ENCODE measurements at regions not wholly inside any gene's neighbourhood (a gene's known extent, or its start where the extent isn't known, plus 50 kb on each side); places are given as distances from the start of the nearest gene placed in this dataset.

DNA sequence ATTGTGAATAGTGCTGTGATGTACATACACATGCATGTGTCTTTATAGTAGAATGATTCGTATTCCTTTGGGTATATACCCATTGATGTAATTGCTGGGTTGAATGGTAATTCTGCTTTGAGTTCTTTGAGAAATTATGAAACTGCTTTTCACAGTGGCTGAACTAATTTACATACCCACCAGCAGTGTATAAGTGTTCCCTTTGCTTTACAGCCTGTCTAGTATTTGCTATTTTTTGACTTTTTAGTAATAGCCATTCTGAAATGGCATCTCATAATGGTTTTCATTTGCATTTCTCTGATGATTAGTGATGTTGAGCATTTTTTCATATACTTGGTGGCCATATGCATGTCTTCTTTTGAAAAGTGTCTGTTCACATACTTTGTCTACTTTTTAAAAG is 54.5 kb upstream of the FAM78B start:
- no peak for DNase-seq (ENCODE audit: low read depth)

DNA sequence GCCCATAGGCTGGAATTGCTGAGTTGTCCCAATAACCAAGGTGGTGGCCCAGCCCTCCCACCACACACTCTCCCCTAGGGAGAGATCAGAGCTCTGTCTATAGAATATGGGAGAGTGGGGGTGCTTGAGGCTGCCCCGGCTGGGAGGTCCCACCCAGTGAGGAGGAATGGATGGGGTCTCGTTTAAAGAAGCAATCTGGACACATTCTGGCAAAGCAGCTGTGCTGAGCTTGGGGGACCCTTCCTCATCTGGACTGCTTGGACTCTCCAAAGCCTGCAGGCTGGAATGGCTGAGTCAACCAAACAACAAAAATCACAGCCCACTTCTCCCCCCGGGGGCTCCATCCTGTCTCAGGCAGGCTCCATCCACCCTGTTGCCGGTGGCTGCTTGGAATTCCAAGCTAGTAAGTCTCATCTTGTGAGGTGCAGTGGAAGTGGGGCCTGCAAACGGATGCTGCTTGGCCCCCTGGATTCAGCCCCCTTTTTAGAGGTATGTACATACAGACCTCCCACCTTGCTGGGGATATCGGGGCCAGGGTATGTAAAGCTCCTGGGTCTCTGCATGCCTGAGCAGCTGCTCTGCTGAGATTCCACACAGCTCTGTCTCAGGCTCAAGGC is 67.1 kb upstream of the FAM78B start:
- DNase-seq (ENCODE audit: low read depth): no peak

DNA sequence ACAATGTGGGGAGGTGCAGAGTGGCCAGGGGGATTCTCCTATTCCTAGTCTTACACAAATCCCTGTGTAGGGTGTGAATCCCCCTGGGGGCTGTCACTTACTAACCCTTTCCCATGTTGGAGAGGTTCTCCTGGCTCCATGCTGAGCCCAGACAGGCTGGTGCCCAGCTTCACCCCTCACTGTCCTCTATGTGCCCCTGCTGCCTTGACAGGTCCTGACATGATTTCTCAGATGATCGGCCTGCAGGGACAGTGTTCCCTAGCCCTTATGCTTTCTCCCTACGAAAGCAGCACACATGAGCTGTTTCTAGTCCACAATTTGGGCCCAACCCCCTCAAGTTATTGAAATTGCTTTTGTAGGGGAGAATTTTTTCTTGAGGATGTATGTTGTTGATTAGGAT is 68.9 kb upstream of the FAM78B start:
- DNase-seq (ENCODE audit: low read depth): no peak

DNA sequence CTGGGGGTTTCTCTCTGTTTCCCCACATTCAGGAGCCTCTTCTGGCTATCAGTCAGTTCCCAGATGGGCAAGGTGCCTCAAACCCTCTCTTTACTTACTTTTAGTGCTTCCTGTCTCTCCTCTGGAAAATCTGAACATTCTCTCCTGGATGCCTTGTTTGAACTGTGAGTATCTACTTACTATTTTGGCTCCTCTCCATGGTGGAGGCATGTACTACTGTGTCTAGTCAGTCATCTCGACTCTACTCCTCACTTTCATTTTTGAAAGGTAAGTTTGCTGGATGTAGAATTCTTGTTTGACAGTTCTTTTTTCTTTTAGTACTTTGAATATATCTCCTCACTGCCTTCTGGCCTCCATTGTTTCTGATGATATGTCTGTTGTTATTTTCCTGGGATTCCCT is 70.9 kb upstream of the FAM78B start:
- DNase-seq (ENCODE audit: low read depth): no peak

DNA sequence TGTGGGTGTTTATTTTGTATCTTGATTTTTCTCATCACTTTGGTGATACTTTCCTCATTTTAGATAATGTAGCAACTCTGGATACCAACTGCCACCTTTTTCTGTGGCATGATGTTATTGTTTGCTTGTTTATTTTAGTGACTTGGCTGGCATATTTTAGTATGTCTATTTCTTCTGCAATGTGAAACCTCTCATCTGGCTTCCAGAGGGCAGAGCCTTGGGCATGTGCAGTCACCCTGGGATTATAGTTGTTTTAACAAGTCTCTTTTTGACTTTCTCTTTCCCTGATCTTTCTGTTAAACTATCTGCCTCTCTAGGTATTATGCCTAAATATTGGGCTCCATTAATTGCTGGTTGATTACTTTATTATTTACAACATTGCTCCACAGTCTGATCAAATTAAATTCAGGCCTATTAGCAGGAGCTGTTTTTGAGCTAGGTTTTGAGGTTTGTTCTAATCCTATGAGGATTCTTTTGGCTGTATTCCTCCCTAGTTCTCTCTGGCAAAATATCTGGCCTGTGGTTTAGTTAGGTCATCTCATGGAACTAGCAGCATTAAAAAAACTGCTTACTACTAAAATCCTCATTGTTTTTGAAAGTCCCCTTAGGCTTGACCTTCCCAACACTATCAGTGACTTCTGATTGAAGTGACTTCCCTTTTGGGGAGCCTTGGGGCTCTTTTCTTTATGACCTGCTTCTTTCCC is 86.4 kb upstream of the FAM78B start:
- no peak for DNase-seq (ENCODE audit: low read depth)

DNA sequence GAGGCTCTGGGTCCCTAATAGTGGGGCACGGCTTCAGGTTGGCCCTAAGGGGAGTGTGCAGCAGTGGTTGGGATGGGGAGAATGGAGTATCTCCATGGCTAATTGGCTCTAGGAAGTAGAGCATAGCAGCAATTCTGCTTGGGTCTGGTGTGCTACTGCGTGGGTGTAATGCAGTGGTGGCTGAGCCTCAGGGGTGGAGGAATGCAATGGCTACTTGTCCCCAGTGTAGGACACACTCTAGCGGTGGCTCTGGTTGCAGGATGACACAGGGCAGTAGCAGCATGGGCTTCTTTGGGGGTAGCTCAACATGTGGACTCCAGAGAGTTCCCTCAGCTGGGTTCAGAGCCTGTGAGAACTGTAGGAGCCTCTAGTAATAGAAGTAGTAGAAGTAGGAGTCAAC is 91.2 kb upstream of the FAM78B start:
- no peak for DNase-seq (ENCODE audit: low read depth)

DNA sequence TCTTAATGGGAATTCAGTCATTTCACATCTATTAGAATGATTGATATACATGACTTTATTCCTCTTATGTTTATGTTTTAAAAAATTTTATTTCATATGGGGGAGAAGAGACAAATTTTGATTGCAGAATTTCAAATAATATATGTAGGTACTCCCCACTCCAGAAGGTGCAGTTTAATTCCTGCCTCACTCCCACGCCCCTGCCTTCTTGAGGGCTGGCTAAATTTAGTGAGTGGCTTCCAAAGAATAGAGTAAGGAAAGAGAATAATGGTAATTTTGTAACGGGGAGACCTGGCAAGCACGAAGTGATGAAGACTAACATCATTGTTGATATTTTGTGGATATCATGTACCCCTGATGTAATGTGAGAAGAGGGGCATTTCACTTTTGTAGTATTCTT is 94.7 kb upstream of the FAM78B start:
- no peak for DNase-seq (ENCODE audit: low read depth)

DNA sequence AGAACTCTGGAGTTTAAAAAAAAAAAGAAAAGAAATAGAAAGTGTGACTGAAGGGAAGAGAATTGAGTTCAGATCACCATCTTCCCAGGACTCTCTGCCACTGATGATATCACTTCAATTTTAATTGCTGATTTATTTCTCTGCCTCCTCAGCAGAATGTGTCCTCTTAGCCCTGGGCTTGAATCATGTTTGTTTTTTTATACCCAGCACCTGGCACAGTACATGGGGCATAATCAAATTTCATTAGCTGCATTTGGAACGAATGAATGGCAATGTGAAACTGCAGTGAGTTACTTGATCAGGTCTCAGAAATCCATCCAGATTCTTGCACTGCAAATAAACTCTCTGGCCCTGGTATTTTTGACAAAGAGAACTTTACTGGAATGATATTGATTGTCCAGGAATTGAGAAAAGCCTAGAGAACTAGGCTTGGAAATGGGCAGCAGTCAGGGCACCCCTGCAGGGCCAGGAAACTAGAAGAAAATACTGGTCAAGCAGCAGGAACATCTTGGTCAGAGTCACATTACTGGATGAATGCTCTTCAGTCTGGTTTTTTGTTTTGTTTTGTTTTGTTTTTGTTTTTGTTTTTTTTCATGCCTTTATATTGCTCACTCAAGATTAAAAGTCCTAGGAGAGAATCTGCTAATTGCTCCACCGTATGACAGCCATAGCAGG is 103.8 kb upstream of the FAM78B start:
- no peak for DNase-seq (ENCODE audit: low read depth)

DNA sequence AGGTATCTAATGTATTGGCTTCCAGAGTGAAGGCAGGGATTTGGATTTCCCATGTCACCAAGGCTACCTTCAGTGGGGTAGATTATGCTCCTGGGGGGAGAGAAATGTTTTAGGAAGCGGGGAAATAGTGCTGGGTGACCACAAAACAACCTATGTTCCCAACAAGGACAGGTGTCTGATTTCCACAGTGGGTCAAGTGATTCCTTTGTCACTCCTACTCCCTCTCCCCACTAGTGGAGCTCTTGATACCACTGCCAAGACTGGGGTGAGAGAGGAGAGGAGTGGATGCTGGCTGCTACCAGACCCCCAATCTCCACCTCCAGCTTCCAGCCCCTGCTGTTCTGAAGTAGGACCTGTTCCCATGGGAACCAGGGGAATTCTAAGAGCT is 104.3 kb upstream of the FAM78B start:
- no peak for DNase-seq (ENCODE audit: low read depth)

GRCh38 chr1:166272155-166272554 is 105.4 kb upstream of the FAM78B start:
- DNase-seq (ENCODE audit: low read depth): no peak

DNA sequence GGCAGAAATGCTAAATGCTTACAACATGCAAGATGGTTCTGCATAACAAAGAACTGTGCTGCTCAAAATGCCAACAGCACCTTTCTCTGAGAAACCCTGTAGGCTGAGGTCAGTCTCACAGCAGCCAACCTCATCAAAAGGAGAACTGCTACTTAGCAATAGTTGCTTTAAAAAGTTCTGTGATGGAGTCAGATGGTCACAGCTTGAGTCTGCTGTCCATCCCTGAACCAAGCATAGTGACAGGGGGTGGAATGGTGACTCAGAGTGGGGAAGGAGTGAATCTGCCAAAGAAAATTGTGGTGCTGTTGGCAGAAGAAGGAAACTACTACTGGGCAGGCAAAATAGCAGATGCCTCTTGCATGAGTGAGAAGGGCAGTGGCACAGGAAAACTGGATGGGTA is 106.0 kb upstream of the FAM78B start:
- DNase-seq (ENCODE audit: low read depth): no peak

- no peak for DNase-seq (ENCODE audit: low read depth)
Observed at GRCh38 chr1:166273618-166274017, 106.8 kb upstream of the FAM78B start.

DNA sequence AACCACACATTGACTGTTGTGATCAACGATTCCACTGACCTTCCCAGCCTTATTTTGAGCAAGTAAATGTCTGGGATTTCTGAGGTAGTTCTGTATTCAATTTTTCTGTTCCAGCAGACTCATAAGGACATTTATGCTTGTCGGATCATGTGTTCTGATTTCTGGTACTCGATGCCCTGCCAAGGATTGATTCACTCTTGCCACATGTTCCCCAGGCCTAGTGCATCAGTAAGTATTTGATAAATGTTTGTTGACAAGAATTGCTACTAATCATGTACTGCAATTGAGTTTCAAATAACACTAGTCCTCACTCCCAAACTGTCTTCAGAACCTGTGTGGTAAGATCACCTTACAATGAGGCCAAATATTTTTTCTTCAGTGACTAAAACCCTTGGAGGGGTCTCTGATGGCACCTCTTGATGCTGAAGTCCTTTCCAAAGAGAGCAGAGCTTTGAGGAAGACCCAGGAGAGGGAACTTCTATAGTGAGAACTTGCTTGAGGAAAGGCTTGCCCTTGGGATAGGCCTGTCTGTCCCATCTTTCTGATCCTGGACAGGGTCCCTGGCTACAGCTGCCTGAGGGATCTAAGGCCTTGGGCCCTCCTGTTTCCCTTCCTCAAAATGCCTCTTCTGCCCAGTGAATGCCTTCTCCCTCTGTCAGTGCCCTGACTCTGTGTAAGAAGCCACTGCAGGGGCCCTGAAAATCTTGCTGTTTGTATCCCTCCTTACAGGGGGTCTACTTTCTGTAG is 115.8 kb upstream of the FAM78B start:
- no peak for DNase-seq (ENCODE audit: low read depth)

DNA sequence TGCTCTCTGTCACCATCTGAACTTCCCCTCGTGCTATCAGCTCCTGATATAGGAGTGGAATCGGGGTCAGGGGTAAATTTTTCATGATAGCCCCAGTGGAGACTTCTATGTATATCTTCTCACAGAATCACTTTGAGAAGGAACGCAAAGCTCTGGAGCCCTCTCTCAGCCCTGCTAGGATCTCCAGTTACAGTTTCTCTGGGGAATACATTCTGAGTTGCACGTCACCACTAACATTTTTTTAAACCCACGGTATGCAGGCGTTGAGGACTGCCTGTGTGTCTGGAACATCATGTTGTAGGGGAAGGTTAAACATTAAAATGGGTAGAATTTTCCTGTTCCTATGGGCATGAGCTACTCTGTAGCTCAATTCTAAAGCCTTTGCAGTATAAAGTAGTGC is 116.4 kb upstream of the FAM78B start:
- DNase-seq (ENCODE audit: low read depth): no peak

DNA sequence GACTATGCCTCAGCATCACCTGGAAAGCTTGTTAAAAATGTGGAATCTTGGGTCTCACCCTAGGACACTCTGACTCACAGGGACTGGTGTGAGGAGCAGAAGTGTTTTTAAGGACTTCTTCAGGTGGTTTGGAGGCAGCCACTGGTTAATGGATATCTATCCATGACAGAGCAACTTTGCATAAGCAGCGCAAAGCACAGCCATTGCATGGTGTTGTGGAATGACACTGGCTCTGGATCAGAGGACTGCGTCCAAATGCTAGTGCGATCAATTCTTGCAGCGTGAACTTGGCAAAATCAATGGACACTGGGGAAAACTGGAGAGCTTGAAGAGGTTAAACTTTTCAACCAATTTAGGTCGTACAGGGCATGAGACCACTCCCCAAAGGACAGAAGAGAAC is 116.8 kb upstream of the FAM78B start:
- no peak for DNase-seq (ENCODE audit: low read depth)

GRCh38 chr1:166289309-166290050 is 122.7 kb upstream of the FAM78B start:
- DNase-seq (ENCODE audit: low read depth): no peak

DNA sequence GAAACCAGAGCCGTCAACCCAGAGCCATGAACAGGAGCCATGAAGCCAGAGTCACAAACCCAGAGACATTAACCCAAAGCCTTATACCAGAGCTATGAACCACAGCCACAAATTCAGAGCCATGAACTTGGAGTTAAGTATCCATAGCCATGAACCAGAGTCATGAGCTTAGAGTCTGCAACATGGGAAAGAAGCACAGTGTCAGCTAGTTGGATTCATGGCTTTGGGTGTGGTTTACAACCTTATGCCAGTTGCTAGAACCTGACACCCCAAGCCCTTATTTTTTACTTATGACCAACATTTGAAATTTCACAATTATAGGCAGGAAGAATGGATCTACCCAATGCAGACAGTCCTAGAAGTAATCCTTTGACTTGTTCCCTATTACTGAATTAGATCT is 128.9 kb upstream of the FAM78B start:
- no peak for DNase-seq (ENCODE audit: low read depth)

DNA sequence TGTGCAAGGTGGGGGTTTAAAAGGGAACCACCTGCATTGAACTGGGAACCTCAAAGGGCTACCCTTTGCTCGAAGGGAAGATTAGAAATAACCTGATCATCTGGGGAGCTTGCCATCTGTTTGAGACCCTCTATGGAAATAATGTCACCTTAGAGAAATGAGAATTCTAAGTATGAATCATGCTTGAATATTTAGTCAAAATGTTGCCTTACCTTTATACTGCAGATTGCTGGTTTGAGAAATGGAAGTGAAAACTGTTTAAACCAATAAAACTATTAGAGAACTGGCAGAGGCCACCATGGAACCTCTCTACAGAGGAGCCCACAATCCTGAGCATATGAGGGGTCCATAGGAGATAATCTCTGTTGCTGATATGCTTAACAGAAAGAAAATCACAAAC is 131.2 kb upstream of the FAM78B start:
- DNase-seq (ENCODE audit: low read depth): no peak

GRCh38 chr1:166300767-166301166 is 134.0 kb upstream of the FAM78B start:
- DNase-seq (ENCODE audit: low read depth): no peak

DNA sequence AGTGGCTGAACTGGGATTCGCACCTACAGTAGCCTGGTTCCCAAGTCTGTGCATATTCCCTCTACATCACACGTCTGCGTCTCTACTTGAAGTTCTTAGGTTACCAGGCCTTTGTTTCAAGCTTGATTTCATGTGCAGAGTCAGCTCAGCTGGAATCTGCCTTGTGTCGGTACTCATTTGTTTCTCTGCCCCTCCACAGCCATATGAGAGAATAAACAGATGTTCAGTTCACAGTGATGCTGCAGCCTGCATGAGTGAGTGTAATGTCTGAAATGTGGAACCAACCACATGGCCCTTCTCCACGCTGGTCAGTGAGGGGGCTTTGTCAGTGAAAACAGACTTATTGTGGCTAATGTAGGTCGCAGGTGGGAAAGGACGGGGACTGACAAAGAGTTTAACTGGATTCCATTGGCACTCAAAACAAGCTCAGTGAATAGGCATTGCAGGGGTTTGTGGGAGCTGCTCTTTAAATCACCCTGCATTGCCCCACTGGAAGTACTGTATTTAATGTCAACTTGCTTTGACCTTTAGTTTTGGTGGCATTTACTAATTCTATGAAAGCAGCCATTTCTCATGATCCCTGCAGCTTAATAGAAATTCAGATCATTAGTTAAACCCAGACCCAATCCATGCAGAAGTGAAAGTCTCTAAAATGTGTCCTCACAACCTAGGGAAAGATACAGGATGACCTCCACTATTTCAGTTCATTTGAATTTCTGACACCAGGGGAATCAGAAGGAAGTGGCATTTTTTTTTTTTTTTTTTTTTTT is 136.4 kb upstream of the FAM78B start:
- no peak for DNase-seq (ENCODE audit: low read depth)

DNA sequence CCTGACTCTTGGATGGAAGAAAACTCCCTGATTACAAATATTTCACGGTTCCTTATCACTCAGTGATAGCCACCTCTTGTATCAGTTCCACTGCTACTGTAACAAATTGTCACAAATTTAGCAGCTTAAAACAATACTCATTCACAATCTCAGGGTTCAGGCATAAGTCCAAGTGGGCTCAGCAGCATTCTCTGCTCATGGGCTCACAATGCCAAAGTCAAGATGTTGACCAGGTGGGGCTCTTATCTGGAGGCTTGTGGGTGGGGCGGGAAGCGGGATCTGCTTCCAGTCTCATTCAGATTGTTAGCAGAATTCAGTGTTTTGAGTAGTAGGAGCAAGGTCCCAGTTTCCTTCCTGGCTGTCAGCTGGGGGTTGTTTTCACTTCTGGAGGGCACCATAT is 137.3 kb upstream of the FAM78B start:
- no peak for DNase-seq (ENCODE audit: low read depth)

- no peak for DNase-seq (ENCODE audit: low read depth)
Observed at GRCh38 chr1:166305371-166305770, 138.6 kb upstream of the FAM78B start.
